DMS79 treated with DMSO at 0.1 percent for 48 hours (cell line): ENCODE measurements at regions not wholly inside any gene's neighbourhood (a gene's known extent, or its start where the extent isn't known, plus 50 kb on each side); places are given as distances from the start of the nearest gene placed in this dataset.

Experiments used
- DNase-seq: peaks from one replicate; lab custom pipeline; 2025; lab: John Stamatoyannopoulos, UW

DNA sequence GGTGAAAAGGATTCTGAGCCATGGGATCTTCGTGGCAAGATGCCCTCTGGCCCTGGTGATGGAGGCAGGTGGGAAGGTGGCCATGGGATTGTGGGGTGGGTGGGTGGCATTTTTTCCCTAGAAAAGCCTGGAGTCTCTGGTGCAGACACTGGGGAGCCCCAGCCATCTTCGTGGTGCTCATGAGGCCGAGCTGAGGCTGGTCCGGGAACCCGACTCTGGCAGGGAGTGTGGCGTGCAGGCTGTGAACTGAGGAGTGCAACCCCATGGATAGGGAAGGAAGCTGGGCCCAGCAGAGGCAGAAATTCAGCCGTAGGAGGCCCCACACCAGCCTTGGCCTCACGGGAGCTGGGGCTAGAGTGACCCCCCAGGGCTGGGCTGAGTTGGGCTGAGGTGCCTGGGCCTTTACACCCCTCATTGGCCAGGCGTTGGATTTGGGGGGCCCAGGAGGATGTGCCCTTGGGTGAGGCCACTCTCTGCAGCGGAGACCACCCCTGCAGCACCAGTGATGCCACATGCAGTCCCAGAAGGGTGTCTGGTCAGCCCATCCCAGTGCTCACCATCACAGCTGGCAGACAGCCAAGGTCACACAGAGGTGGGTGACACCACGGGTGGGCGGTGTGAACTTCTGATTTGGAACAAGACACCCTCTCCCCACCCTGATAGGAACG, 115.6 kb upstream of the HDAC4 start:
- DNase-seq: no peak

- no peak for DNase-seq
Measured at GRCh38 chr2:239514754-239515530, 114.1 kb upstream of the HDAC4 start.

GRCh38 chr2:239512054-239512453, 111.2 kb upstream of the HDAC4 start:
- DNase-seq: no peak

DNA sequence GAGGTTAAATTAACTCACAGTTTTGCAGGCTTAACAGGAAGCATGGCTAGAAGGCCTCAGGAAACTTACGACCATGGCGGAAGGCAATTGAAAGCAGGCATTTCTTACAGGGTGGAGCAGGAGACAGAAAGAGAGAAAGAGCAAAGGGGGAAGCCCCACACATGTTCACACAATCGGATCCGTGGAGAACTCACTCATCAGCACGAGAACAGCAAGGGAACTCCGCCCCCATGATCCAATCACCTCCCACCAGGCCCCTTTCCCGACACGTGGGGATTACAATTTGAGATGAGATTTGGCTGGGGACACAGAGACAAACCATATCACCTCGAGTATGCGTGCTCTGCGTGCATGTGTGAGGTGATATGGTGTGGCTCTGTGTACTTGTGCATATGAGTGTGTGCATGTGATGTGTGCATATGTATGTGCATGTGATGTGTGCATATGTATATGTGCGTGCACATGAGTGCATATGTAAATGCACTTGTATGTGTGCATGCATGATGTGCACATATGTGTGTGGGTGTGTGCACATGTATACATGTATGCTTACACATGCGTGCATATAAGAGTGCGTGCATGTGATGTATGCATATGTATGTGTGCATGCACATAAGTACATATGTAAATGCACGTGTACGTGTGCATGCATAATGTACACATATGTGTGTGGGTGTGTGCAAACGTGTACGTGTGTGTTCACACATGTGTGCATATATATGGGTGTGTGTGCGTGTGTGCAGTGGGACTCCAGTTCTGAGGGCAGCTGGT, 108.7 kb upstream of the HDAC4 start:
- DNase-seq: no peak

- DNase-seq: no peak
Measured at GRCh38 chr2:239508261-239508660, 107.4 kb upstream of the HDAC4 start.

- no peak for DNase-seq
Measured at GRCh38 chr2:239507576-239508258, 106.9 kb upstream of the HDAC4 start.

GRCh38 chr2:239506961-239507360, 106.1 kb upstream of the HDAC4 start:
- DNase-seq: no peak

- peak; percentile 91 for DNase-seq
Measured at GRCh38 chr2:239506101-239506857, 105.5 kb upstream of the HDAC4 start.

DNA sequence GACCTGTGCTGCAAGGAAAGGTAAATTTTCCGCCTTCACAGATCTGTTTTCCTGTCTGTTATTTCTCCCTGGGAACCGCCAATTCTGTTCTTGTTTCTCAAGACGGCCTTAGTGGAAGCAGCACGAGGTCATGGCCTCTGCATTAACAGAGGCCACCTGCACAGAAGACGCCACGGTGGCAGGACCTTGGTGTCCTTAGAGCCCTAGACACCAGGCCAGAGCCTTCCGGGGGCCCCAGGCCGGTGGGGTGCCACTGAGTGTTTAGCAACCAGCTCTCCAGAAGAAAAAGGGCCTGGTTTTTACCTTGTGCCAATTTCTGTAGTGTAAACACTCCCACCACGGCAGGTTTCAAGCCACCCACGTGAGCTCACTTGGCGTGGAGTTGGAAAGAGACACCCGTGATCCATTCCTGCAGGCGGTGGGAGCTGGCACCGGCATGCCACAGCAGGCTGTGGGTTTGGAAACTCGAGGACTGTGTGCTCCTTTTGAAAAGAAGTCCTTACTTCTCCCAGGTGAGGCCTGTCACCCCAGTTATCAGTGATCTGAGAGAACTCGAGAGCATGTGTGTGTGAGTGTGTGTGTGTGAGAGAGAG, 103.9 kb upstream of the HDAC4 start:
- DNase-seq: no peak

- peak; percentile 96 for DNase-seq
Measured at GRCh38 chr2:239502430-239503186, 101.8 kb upstream of the HDAC4 start.

DNA sequence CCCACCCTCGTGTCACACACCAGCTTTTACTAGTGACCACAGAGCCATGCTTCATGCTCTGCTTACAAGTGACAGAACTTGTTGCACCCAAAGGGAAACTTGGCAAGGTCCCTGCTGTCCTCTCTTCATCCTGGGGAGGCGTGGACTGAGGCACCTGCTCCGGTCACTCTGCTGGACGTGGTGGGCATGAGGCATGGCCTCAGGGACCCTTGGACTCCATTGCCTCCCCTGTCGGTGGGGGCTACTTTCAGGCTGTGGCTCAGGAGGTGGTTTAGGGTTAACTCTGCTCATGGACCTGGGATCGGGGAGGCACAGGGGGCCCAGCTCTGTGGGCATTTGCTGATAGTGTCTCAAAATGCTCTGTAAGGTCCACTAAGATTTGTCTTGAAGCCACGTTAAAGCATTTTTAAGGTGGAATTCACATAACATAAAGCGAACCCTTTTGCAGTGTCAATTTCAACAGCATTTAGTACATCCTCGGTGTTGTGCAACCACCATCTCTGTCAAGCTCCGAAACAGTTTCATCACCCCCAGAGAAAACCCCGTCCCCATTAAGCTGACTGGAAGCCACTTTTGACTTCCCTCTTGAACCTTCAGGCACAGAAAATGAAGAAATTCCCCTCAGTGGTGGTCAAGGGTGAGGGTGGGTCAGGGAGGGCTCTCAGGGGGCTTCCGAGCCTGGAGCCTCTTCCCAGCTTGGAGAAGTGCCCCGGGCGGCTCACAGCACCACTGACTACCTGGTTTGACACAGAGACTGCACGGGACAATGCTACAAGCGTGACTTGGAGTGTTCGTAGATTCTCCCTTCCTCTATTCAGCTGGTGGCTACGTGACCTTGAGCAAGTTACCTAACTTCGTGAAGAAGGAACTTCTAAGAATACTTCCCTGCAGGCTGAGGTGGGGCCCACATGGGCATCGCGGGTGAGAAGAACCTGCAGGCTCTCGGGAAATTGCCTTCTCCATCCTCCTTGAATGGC, 100.0 kb upstream of the HDAC4 start:
- no peak for DNase-seq

GRCh38 chr2:239499726-239500573, 99.1 kb upstream of the HDAC4 start:
- DNase-seq: peak; percentile 51

DNA sequence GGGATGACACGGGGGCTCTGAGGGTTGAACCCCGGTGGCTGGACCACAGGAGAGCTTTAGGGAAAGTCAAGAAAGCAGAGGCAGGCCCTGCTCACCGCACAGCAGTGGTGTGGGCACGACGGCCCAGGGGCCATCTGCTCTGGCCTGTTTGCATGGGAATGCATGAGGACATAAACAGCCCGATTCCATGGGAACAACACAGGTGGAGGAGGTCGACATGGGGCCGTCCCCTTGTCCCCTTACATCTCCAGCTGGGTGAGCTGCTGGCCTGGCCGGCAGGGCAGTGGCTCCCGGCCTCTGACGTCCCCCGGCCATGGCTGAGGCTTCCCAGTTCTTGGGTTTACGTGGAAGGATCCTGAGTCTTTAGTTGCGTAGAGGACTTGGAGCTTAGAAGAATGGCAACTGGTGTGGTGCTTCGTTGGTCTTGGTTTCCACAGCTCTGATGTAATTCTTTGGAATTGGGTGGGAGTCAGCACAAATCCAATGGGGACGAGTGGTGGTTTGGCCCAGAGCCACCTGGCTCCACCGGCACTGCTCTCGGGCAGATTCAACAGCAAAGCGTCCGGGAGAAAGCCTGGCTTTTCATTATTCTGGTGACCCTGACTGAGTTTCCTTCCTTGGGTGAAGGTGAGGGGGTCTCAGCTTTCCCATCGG, 98.3 kb upstream of the HDAC4 start:
- peak; percentile 81 for DNase-seq

GRCh38 chr2:239498576-239498975, 97.8 kb upstream of the HDAC4 start:
- DNase-seq: no peak

- DNase-seq: no peak
Measured at GRCh38 chr2:239496700-239497099, 95.9 kb upstream of the HDAC4 start.

DNA sequence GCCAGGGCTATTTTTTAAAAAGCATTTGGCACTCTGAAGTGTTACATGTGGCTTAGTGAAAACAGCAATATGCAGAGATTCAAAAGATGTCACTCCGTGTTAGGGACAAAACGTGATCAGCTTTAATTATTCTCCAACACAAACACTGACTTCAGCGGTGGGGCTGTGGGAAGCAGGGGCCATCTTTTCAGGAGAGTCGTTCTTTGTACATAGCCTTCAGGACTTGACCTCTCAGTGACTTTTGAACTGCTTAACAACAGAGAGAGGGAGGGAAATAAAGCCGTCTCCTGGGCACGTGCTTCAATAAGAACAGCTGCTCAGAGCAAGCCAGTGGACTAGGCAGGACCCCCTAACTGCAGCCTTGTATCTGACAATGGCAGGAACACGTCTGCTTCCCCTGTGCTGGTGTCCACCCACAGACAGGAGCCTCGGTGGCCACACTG, 95.0 kb upstream of the HDAC4 start:
- no peak for DNase-seq

GRCh38 chr2:239495175-239495574, 94.4 kb upstream of the HDAC4 start:
- DNase-seq: no peak

GRCh38 chr2:239494578-239494977, 93.8 kb upstream of the HDAC4 start:
- no peak for DNase-seq
